Islet of Langerhans (tissue), 1 donor: ENCODE measurements at regions not wholly inside any gene's neighbourhood (a gene's known extent, or its start where the extent isn't known, plus 50 kb on each side); places are given as distances from the start of the nearest gene placed in this dataset.

Experiments used
- FAIRE-seq: peaks from one replicate; lab custom pipeline; 2011; peaks lifted over from hg19 to GRCh38; lab: Jason Lieb, UNC

DNA sequence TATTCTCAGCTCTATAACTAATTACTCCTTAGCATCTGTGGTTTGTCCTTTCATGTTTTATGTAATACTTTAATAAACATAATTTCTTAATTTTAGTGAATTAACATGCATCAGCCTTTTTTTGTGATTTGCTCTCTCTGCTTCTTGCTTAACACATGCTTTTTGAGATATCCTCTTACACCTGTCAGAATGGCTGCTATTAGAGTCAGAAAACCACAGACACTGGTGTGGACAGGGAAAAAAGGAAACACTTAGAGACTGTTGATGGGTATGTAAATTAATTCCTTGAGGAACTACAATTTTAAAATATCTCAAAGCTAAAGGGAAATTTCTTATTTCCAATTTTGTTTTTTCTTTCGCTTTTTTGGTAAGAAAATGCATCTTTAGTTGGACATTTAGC, 549.0 kb downstream of the ZNF804A start:
- no peak for FAIRE-seq

DNA sequence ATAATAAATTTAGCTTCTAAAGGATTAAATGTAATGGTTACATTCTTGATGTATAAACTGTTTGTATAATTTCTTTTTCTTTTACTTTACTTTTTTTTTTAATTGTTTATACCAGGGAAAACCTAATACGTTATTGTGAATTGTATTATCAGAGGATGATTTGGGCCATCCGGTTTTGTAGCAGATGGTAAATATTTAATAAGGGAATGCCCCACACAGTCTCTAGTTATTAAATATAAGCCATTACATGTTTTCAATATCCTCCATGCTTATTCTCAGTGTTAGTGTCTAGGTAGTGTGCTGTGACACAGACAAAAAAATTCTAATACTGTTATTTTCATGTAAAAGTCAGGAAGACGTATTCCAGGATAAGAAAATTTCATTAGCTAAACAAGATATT, 553.9 kb downstream of the ZNF804A start:
- no peak for FAIRE-seq

DNA sequence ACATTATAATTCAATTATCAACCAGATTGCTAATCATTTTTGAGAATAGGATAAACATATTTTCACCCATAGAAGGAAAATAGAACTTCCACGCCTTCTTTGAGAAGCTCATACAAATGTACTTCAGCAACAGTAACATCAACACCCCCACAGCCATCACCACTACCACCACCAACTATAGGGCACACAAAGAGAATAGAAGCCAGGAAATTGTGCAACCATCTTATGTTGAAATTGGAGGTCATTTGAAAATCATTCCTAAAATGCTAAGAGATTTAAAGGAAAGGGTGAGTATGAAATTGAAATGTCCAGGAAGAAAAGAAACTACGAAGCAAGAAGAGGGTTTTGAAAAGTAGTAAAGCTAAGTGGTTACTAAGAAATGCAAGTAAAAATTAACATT, 563.4 kb downstream of the ZNF804A start:
- FAIRE-seq: no peak

DNA sequence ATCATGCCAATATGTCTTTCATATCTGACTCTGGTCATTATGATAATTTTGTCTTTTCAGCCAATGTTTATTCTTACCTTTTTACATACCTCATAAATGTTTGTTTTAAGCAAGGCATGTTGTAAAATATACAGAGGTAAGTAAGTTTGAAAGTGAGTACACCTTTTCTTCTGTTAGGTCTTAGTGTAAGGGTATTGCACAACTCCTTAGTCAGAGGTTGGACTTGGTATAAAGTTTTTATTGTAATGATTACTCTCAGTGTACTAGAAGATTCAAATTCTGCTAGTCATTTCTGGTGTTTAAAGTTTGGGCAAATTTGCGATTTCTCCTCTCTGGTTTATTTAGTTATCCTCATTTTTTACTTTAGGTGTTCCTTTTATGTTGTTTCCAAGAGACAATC, 564.3 kb upstream of the FSIP2 start:
- FAIRE-seq: no peak

DNA sequence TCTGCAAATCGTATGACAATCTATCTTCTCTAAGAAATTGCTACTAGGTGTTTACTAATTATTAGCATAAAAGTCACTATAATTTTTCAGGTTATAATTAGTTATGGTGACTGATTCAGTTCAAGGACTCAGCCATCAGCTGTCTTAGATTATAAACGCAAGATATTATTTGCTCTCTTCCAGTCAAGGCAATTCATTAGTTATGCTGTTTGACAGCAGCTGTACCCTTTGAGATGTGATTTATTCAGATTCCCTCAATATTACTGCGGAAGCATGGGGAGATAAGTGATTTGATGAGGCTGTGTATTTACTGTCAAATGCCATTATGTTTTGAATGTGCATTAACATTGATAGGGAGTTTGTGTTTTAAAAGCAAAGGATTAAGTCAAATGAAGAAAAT, 558.9 kb upstream of the FSIP2 start:
- no peak for FAIRE-seq

DNA sequence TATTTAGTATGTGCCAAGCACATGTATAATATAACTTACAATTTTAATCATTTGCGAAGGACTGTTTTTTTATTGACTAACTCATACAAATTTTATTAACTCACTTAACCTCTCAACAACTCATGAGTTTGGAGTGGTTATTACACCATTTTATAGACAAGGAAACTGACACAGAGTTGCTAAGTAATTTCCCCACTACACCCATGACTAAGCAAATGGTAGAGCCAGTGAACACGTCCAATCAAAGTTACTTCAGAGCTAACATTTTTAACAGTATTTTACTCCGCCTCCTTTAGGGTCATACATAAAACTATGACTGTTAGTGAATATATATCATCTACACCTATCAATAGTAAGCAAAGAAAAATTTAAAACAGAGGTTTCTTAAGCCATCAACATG, 556.7 kb upstream of the FSIP2 start:
- no peak for FAIRE-seq

DNA sequence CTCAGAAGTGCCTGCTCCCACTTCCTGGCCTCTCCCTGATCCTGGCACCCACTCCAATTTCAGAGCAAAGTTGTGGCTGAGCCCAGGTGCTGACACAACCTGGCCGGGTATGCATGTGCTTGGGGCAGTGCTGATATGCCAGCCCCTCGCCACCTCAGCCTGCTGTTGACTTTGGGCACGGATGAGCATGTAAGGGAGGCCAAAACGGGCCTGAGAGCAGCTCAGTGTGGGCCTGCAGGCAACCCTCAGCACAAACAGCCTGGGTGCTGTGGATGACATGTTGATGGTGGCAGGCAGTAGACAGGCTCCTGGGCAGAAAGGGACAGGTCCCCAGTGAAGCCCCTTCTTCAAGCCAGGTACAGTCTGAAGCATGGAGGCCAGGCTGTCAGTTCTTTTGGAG, 553.6 kb upstream of the FSIP2 start:
- FAIRE-seq: no peak

DNA sequence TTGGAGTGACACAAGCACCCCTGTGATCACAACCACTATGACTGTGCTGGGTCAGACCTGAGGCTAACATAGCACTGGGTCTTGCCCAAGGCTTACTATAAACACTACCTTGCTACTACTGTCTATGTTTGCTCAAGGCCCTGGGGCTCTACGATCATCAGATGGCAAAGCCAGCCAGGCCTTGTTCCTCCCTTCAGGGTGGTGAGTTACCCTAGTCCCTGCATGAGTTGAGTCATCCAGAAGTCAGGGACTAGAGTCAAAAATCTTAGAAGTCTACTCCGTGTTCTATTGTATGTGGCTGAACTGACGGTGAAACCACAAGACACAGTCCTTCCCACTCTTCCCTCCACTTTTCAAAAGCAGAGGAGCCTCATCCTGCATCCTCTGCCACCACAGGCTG, 551.2 kb upstream of the FSIP2 start:
- no peak for FAIRE-seq

DNA sequence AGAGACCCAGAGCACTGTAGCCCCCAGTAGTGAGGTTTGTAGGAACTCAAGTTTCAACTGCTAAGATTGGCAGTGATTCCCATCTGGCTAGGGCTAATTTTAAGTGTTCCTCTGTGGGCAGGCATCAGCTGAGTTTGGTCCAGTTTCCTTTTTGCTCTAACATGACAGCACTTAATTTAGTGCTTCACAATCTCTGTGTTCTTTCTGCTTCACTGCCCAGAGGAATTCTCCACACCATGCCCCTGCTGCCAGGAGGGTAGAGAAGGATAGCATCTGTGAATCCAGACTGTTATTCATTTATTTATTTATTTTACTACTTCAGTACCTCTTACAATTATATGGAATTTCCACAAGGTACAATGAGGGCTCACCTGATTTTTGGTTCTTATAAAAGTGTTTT, 549.9 kb upstream of the FSIP2 start:
- FAIRE-seq: no peak

DNA sequence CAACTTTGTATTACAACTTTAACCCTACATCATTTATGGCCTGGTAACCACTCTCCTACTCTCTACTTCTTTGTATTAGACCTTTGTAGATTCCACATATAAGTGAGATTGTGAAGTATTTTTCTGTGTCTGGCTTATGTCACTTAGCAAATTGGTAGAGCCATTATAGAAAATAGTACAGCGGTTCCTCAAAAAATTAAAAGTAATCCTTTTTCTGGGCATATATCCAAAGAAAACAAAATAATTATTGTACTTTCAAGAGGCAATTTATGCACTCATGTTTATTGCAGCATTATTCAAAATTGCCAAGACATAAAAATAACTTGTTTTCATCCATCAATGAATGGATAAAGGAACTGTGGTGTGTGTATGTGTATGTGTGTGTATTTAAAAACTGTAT, 537.5 kb upstream of the FSIP2 start:
- FAIRE-seq: no peak

DNA sequence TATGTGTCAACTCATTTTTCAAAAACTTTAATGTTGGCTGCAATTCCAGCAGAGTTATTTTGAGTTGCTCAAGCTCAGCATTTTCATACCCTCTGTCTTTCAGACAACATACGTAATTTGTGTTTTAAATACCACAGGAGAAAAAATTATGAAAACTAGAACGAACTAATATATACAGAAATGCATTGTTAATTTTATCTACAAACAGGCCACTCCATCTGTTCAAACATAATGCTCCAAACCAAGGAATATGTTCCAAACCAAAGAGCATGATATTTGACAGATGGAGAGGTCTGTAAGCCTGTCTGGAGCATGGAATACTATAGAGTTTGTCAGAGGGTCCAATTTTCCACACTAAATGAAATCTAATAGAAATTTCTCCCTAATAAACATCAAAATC, 536.2 kb upstream of the FSIP2 start:
- FAIRE-seq: no peak

DNA sequence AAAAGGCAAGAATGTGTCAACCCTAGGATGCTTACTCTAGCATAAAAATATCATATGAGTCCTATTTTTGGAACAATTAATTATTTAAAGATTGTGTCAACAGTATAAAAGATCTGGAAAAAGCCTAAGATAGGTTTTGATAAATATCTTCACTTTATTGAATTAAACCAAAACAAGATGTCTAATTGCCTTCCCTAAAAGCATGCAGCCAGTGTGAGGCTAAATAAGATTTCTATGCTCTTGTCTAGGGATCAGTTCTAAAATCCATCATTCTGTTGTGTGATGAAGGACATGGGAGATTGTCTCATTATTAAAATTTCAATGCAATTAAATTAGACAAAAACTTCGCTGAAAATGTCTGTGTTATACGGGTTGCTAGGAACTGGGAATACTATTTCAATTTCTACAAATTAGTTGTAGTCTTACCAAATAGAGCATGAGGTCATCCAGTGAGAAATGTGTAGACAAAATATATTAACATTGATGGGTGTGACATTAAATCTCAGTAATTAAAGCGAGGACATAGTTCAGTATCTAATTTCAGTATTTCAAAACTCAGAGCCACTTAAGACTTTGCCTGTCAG, 535.6 kb upstream of the FSIP2 start:
- FAIRE-seq: no peak

DNA sequence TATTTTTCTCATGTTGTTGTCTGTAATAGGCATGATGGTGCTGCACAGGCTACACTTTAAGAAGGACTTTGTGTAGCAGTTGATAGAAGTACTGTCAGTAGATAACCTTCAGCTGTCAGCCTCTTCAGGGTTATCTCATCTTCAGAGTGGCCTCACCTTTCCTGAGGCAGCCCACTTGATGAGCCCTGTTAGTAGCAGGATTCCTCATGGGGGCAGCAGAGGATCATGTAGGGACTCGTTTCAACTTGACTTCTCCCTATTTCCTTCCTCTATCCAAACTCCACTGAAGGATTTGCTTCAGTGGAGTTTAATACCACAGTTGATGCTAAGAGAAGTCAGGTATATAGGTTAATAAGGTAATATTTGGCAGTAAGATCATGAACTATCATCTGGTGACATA, 530.3 kb upstream of the FSIP2 start:
- no peak for FAIRE-seq

DNA sequence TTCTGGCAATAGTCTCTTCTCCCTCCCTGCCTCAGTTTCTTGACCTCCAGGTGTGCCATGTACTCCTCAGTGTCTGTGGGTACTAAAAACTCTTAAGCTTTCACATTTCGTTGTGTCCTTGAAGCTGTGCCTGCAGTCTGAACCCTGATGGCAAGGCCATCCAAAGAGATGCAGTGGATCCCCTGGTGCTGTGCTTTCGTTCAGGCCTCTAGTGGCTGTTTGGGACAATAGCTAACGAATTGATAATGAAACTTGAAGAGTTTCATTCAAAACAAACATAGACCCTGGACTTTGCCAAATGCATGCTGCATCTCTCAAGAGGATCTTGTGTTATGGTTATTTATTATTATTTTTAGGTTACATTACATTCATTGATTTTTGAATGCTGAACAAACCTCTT, 523.1 kb upstream of the FSIP2 start:
- no peak for FAIRE-seq

DNA sequence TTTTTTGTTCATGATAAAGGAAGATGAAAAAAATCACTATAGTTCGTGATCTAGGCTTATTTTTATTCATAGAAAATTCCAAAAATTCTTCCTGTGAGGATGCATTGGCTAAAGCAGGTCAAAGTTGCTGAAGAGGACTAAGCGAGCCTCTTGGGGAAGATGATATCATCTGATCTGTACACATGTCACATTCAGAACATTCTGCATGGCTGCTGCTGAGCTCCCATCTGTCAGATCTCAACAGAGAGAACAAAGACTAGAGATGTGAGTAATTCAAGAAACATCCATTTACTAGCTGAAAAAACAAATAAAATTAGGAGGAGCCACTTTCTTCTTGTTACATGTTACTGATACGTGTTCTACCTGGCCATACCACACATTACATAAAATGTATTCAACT, 518.6 kb upstream of the FSIP2 start:
- no peak for FAIRE-seq

DNA sequence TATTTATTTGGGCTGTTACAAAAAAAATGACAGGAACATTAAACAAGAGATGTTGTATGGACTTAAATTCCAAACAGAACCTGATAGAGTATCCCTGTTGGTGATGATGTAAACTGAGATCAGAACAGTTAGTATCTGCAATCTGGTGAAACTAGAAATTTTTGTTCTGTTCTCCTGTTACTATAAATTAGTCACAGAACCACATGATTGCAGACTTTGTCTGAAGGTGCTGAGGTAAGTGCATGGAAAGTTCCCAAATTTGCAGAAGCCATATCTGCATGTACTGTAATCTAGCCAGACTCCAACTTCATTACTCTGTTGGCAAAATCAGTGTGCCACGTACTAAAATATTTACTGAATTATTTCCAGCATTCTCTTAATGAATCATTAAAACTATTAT, 516.3 kb upstream of the FSIP2 start:
- FAIRE-seq: no peak

DNA sequence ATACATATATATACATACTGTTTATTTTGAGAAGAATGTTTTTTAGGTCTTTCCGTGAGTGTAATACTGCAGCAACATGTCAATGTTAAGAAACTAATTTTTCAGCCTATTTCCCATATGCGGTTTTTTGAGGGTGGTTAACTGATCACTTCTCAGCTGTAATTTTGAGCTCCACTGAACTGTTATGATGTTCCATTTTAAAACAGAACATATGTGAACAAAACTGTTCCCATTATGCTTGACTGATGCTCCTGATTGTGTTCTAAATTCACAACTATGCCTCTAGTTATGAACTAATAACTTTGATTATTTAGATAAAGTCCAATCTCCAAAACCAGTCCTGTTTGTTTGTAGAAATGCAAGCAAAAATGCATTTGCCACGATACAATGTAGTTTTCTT, 511.2 kb upstream of the FSIP2 start:
- FAIRE-seq: no peak

DNA sequence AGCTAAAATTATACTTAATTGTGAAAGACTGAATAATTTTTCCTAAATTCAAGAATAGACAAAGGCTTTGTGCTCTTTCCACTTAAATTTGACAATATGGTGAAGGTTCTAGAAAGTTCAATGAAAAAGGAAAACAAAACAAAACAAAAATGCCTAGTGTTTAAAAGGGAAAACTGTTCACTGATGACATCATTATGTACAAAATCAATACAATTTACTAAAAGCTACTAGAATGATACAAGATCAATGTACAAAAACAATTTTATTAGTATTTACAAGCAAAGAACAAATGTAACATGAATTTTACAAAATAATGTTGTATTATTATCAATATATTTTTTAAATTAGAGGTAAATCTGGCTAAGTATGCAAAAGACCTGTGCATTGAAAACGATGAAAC, 499.1 kb upstream of the FSIP2 start:
- no peak for FAIRE-seq

DNA sequence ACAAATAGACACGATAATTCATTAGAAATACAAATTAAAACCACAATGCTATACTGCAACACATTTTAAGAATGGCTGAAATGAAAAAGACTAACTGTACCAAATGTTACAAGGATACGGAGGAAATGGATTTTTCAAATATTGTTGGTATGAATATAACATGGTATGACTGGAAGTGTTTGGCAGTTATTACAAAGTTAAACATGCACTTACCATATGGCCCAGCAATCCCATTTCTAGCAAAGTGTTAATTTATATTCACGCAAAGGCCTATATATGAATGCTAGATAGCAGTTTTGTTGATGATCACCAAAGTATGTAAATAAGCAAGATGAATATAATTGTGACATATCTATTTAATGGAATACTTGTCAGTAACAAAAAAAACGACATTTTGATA, 497.8 kb upstream of the FSIP2 start:
- no peak for FAIRE-seq

DNA sequence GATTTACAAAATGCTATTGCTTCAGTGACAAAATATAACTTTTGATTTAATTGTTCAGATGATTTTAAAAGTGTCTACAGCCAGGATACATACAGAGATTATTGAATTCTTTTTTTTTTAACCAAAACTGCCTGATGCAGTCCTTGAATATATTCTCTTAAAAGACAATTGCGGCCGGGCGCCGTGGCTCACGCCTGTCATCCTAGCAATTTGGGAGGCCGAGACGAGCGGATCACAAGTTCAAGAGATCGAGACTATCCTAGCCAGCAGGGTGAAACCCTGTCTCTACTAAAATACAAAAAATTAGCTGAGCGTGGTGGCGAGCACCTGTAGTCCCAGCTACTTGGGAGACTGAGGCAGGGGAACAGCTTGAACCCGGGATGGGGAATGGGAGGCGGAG, 497.0 kb upstream of the FSIP2 start:
- no peak for FAIRE-seq

DNA sequence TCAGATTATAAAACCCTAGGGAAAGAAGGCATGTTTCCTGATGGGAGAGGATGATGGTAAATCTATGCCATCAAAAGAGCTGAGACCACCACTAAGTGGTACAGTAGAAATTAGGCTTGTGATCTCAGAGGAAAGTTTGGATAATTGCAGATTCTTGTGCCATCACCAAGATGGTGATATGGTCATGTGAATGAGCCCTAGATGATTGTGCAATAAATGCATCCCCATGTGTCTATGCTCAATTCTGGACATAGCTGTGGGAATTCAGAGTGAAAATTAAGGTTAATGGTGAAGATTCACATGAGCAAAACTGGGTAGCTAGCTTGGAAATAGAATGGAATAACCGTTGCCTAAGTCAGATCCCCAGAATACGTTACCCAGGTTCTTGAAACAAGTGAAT, 496.1 kb upstream of the FSIP2 start:
- no peak for FAIRE-seq

DNA sequence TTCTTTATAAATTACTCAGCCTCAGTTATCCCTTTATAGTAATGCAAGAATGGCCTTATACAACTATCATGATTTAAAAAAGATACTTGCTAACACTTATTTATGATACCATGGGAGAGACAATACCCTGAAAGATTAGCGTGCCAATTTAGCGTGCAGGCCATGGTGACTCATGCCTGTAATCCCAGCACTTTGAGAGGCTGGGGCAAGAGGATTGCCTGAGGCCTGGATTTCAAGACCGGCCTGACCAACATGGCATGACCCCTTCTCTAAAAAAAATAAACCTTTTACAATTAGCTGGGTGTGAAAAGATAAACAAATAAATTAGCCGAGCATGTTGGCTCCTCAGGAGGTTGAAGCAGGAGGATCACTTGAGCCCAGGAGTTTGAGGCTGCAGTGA, 493.4 kb upstream of the FSIP2 start:
- FAIRE-seq: no peak

DNA sequence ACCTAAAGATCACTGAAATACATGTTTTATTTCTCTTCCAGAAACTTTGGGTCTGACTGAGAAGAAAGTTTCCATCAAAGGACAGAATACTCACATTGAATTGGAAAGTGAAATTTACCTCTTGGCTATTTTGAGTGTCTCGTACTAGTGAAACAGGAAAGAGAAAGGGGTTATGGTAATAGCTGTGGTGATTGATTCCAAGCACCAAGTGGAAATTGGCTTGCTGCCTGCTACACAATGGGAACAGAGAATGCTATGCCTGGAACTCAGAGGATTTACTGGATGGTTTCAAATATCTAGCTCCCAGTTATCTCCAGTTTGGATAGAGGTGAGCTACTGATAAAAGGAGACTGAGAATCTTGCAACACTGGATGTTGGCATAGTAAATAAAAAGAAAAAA, 492.8 kb upstream of the FSIP2 start:
- FAIRE-seq: no peak

DNA sequence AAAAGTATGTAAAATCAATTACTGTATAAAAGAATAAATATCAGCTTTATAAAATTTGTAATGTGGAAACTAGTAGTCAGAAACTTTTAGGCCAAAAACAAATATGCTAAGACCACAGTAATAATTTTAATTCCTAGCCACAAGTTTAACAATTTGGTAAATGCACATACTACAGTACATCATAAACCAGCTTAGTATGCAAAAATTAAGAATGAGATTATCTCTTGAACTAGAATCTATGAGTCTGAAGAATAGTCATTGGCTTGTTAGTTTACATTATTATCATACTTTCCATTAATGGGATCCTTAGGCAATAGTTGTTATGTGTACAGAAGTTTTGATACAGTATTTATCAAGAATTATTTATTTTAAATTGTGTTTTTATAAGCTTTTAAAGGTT, 491.9 kb upstream of the FSIP2 start:
- FAIRE-seq: no peak

DNA sequence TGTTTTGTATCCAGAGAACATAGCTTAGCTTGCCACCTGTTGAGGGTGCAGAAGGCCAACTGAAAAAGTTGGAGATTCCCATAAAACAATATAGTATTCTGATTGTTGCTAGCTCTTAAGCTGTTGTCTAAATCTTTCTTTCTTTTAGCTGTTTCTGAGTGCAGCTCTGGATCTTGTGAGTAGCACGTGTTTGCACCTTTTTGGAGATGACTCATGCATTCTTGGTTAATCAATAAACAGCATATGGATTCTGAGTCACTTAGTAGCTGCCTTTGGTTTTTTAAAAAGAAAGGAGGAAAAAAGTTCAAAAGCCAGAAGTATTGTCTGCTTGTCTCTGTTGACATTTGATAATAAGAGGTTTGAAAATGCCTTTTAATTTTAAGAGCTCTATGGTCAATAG, 483.0 kb upstream of the FSIP2 start:
- no peak for FAIRE-seq
